KOPT-K1 (cell line): ENCODE measurements at regions not wholly inside any gene's neighbourhood (a gene's known extent, or its start where the extent isn't known, plus 50 kb on each side); places are given as distances from the start of the nearest gene placed in this dataset.

Experiments used
- H3K27ac ChIP-seq: fragments of 200-600 bp; sonication (generic); 2 replicates; pipeline ENCODE4 v1.5.1; 2016; ENCODE audit warnings: antibody characterized with exemption, mild to moderate bottlenecking, low read depth, low read length; ENCODE audit not compliant: poor library complexity, severe bottlenecking
- H3K36me3 ChIP-seq: fragments of 200-600 bp; sonication (generic); 2 replicates; pipeline ENCODE4 v1.5.1; 2017; ENCODE audit warnings: antibody characterized with exemption, mild to moderate bottlenecking, low read length, moderate library complexity; ENCODE audit not compliant: insufficient read depth
- H3K9me3 ChIP-seq: fragments of 200-600 bp; sonication (generic); 2 replicates; pipeline ENCODE4 v1.5.1; 2017; ENCODE audit warnings: antibody characterized with exemption, low read length, mild to moderate bottlenecking; ENCODE audit not compliant: insufficient read depth, poor library complexity, severe bottlenecking

GRCh38 chr10:128247576-128247975 lies 121.4 kb upstream of the MKI67 start:
- H3K36me3 ChIP-seq: no peaks in the 10 kb centered on the region
- H3K27ac ChIP-seq: no peak overlapping the region
- no peaks in the 10 kb centered on the region for H3K9me3 ChIP-seq

- no peaks in the 10 kb centered on the region for H3K9me3 ChIP-seq
- H3K27ac ChIP-seq: no peak overlapping the region
- no peaks in the 10 kb centered on the region for H3K36me3 ChIP-seq
Observed at GRCh38 chr10:128254476-128254875, 128.3 kb upstream of the MKI67 start.

GRCh38 chr10:128257428-128257827 lies 131.2 kb upstream of the MKI67 start:
- H3K9me3 ChIP-seq: no peaks in the 10 kb centered on the region
- no peak overlapping the region for H3K27ac ChIP-seq
- H3K36me3 ChIP-seq: no peaks in the 10 kb centered on the region

- Histone ChIP-seq H3K27ac (no peak overlapping the region), H3K36me3 (no peaks in the 10 kb centered on the region)
Observed at GRCh38 chr10:128258421-128258976, 132.3 kb upstream of the MKI67 start.

GRCh38 chr10:128263891-128264688 lies 137.9 kb upstream of the MKI67 start:
- Histone ChIP-seq H3K36me3 (no peaks in the 10 kb centered on the region), H3K27ac (no peak overlapping the region), H3K9me3 (no peaks in the 10 kb centered on the region)

More at GRCh38 chr10:128258421-128258976, 132.3 kb upstream of the MKI67 start:
- no peaks in the 10 kb centered on the region for H3K9me3 ChIP-seq

- no peaks in the 10 kb centered on the region for H3K9me3 ChIP-seq
- no peak overlapping the region for H3K27ac ChIP-seq
- H3K36me3 ChIP-seq: no peaks in the 10 kb centered on the region
Observed at GRCh38 chr10:128265596-128265995, 139.4 kb upstream of the MKI67 start.

- H3K36me3 ChIP-seq: no peaks in the 10 kb centered on the region
- no peak overlapping the region for H3K27ac ChIP-seq
- no peaks in the 10 kb centered on the region for H3K9me3 ChIP-seq
Observed at GRCh38 chr10:128267581-128267980, 141.4 kb upstream of the MKI67 start.

GRCh38 chr10:128268015-128268722 lies 141.9 kb upstream of the MKI67 start:
- Histone ChIP-seq H3K36me3 (no peaks in the 10 kb centered on the region), H3K9me3 (no peaks in the 10 kb centered on the region), H3K27ac (no peak overlapping the region)

GRCh38 chr10:128274938-128275337 lies 148.7 kb upstream of the MKI67 start:
- Histone ChIP-seq H3K36me3 (no peaks in the 10 kb centered on the region), H3K27ac (no peak overlapping the region), H3K9me3 (no peaks in the 10 kb centered on the region)

GRCh38 chr10:128275388-128276177 lies 149.4 kb upstream of the MKI67 start:
- Histone ChIP-seq H3K27ac (no peak overlapping the region), H3K9me3 (no peaks in the 10 kb centered on the region), H3K36me3 (no peaks in the 10 kb centered on the region)

GRCh38 chr10:128277267-128277840 lies 151.1 kb upstream of the MKI67 start:
- H3K9me3 ChIP-seq: no peaks in the 10 kb centered on the region
- H3K36me3 ChIP-seq: no peaks in the 10 kb centered on the region
- H3K27ac ChIP-seq: no peak overlapping the region

GRCh38 chr10:128278362-128278761 lies 152.1 kb upstream of the MKI67 start:
- H3K36me3 ChIP-seq: no peaks in the 10 kb centered on the region

GRCh38 chr10:128280271-128280670 lies 154.0 kb upstream of the MKI67 start:
- Histone ChIP-seq H3K27ac (no peak overlapping the region), H3K9me3 (no peaks in the 10 kb centered on the region), H3K36me3 (no peaks in the 10 kb centered on the region)

More at GRCh38 chr10:128278362-128278761, 152.1 kb upstream of the MKI67 start:
- no peaks in the 10 kb centered on the region for H3K9me3 ChIP-seq
- no peak overlapping the region for H3K27ac ChIP-seq

- Histone ChIP-seq H3K27ac (no peak overlapping the region), H3K9me3 (no peaks in the 10 kb centered on the region), H3K36me3 (no peaks in the 10 kb centered on the region)
Observed at GRCh38 chr10:128281343-128281742, 155.1 kb upstream of the MKI67 start.
